DMS153 treated with DMSO at 0.1 percent for 48 hours (cell line): ENCODE measurements at regions not wholly inside any gene's neighbourhood (a gene's known extent, or its start where the extent isn't known, plus 50 kb on each side); places are given as distances from the start of the nearest gene placed in this dataset.
"Not testable (repeated sequence)": the region's sequence is repeated elsewhere in the genome, so short reads cannot be mapped to it uniquely, and the experiment has no call there.

Experiments
- DNase-seq: peaks from one replicate; lab custom pipeline; 2025; ENCODE audit not compliant: unreplicated experiment; lab: John Stamatoyannopoulos, UW

GRCh38 chr2:35960596-35960995 is 395.0 kb upstream of the CRIM1 start:
- DNase-seq = no peak

- not testable (repeated sequence) for DNase-seq
Observed at GRCh38 chr2:35957053-35957452, 398.5 kb upstream of the CRIM1 start.

GRCh38 chr2:35946478-35946877 is 409.1 kb upstream of the CRIM1 start:
- no peak for DNase-seq

GRCh38 chr2:35938838-35939237 is 416.7 kb upstream of the CRIM1 start:
- DNase-seq = no peak

GRCh38 chr2:35933031-35933430 is 422.5 kb upstream of the CRIM1 start:
- no peak for DNase-seq

GRCh38 chr2:35932276-35932963 is 423.2 kb upstream of the CRIM1 start:
- DNase-seq = no peak

- DNase-seq = no peak
Observed at GRCh38 chr2:35931626-35932025, 424.0 kb upstream of the CRIM1 start.

GRCh38 chr2:35931115-35931514 is 424.5 kb upstream of the CRIM1 start:
- DNase-seq = no peak

GRCh38 chr2:35929551-35929950 is 426.0 kb upstream of the CRIM1 start:
- DNase-seq = no peak

GRCh38 chr2:35920061-35920460 is 435.5 kb upstream of the CRIM1 start:
- no peak for DNase-seq

GRCh38 chr2:35915261-35915660 is 440.3 kb upstream of the CRIM1 start:
- DNase-seq = no peak

GRCh38 chr2:35891936-35892335 is 463.6 kb upstream of the CRIM1 start:
- no peak for DNase-seq

- DNase-seq = no peak
Observed at GRCh38 chr2:35891528-35891927, 464.1 kb upstream of the CRIM1 start.

GRCh38 chr2:35887146-35887545 is 468.4 kb upstream of the CRIM1 start:
- no peak for DNase-seq

GRCh38 chr2:35873921-35874320 is 481.7 kb upstream of the CRIM1 start:
- no peak for DNase-seq

- no peak for DNase-seq
Observed at GRCh38 chr2:35871672-35872071, 483.9 kb upstream of the CRIM1 start.

GRCh38 chr2:35870713-35871112 is 484.9 kb upstream of the CRIM1 start:
- DNase-seq = no peak

GRCh38 chr2:35864141-35864540 is 491.4 kb upstream of the CRIM1 start:
- no peak for DNase-seq

- DNase-seq = no peak
Observed at GRCh38 chr2:35858216-35858615, 497.4 kb upstream of the CRIM1 start.

- no peak for DNase-seq
Observed at GRCh38 chr2:35857498-35857897, 498.1 kb upstream of the CRIM1 start.

- no peak for DNase-seq
Observed at GRCh38 chr2:35831385-35831784, 524.2 kb upstream of the CRIM1 start.

GRCh38 chr2:35830833-35831232 is 524.7 kb upstream of the CRIM1 start:
- no peak for DNase-seq

- DNase-seq = no peak
Observed at GRCh38 chr2:35827086-35827485, 528.5 kb upstream of the CRIM1 start.
